ENCODE measurements at regions not wholly inside any gene's neighbourhood (a gene's known extent, or its start where the extent isn't known, plus 50 kb on each side); places are given as distances from the start of the nearest gene placed in this dataset.
"Not testable (repeated sequence)": the region's sequence is repeated elsewhere in the genome, so short reads cannot be mapped to it uniquely, and the experiment has no call there.

DNA sequence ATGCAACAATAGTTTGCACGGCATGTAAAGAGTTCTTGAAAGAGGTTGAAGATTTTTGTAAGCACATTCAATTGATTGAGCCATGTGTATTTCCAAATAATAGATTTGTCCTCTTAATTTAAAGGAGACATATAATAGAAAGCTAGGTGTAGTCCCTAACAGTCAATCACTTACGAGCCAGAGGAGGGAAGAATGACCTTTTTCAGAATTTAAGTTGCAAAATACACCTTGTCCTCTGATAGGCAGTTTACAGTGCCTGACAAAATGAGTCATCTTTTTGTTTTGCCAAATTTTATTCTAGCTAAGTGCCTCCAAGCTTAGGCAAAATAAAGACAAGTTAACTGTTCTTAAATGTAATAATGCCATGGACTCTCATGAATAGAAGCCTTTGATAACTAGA lies 88.3 kb upstream of the GOLGA6L4 start:
- not testable (repeated sequence) for TF ChIP-seq EZH2 (IDR thresholded peaks at IDR 0.05; ENCODE audit: insufficient read depth, poor library complexity, severe bottlenecking); EZH2phosphoT487 (IDR thresholded peaks at IDR 0.05; ENCODE audit: insufficient read depth, low read depth)
